ENCODE measurements at regions not wholly inside any gene's neighbourhood (a gene's known extent, or its start where the extent isn't known, plus 50 kb on each side); places are given as distances from the start of the nearest gene placed in this dataset.

DNA sequence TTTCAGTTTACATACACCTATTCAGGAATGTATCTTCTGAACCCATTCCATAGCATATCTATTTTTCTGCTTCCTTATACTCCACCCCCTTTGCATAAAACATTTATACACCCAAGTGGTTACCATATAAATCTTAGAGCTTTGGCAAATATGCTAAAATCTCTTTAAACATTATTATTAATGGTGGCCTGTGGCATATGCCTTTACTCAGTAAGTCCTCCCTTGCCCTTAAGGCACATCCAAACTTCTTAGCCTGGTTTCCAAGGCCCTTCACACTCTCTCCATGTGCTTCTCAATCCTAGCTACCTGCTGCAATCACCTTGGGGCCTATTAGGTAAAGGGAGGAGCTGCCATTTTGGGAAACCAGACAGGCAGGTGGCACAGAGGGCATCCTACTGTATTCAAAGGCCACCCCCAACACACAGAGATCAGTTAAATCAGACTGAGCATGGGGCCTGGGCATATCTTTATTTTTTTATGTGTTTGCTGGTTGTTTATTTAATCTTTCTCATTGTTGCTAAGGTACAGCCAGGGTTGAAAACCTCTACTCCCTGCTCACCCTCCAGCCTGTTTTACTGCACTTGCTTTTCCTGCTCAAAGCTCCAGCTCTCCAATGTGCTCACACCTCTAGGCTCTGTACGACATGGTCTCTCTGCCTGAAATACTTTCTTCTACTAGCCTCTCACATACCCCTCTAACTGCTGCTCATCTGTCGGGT is 242.8 kb upstream of the HNRNPA3 start:
- Histone ChIP-seq H3K27me3 (ENCODE audit: control insufficient read depth, insufficient read depth) (no peaks in the 10 kb centered on the region), H3K27ac (ENCODE audit: low read length) (no peak overlapping the region), H3K4me1 (ENCODE audit: control insufficient read depth, insufficient read depth, low read length) (no peaks in the 10 kb centered on the region), H3K4me3 (ENCODE audit: low read length) (no peak overlapping the region), H3K9me3 (ENCODE audit: control insufficient read depth, low read length) (no peaks in the 10 kb centered on the region)
- intact Hi-C loops (cut with DNase I), result no loop called here
- WGBS, result 75% methylated on average over 2 of the region's 2 CpGs
- no peak for DNase-seq
- no peak for ATAC-seq

DNA sequence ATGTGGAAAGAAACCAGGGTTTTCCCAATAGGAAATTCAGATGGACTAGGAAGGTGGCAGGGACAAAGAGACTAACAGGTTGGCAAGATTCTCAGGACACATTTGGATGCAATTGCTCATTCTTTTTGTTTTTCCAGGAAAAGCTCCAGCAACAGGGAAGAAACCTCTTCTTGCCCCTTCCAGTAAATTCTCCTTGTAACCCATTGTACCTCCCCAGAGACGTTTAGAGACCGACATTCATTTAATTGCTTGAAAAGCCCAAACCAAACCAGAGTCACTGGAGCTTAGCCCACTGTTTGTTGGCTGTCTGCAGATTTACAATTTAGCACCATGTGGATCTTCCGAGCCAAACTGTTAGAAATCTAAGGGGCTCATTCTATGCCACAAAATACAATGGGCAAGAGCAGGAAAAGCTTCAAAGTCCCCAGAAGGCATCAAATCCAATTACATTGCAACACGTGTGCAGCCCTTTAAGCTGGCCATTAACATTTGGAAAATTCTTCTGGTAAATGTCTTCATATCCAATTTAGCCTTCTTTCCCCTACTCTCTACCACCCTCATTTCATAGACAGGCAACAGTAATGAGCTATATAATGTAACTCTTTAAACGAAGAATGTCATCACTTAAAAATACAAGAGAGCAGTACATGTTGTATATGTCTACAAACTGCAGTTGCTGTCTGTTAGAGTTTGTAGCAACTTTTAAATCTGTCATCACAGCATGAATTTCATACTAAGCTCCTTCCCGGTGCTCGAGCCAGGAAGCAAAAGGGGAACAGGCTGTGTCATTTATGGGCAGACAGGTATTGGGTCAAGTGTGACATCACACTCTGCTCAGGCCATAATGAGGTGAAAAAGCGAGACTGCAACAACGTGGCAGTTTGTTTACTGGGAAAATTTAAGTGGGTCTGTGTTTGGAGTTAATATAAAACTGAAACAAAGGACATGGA is 235.6 kb upstream of the HNRNPA3 start:
- WGBS, result 62% methylated on average over 9 of the region's 9 CpGs
- no peak for DNase-seq

DNA sequence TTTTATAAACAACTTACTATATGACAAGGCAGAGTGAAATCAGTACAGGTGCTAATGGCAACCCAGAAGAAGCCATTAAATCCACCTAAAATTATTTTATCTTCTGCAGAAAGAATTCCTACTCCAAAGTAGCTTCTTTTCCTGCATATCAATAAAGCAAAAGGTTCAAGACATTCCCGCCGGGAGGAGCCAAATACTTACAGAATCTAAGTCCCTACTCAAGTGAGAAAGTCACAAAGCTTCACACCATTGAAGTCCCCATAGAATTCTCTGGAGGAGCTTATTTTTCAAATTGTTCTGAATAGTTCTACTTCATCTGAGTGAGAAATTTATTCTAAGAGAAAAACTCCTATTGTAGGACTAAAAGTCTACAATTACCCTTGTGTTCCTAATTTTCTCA is 233.7 kb upstream of the HNRNPA3 start:
- ATAC-seq, result no peak
- no peaks in the 10 kb centered on the region for H3K27me3 ChIP-seq (ENCODE audit: control insufficient read depth, insufficient read depth)
- DNase-seq, result no peak

More for the DNA sequence above, 235.6 kb upstream of the HNRNPA3 start:
- no peak for ATAC-seq
- H3K9me3 ChIP-seq (ENCODE audit: control insufficient read depth, low read length), result no peaks in the 10 kb centered on the region
- H3K4me3 ChIP-seq (ENCODE audit: low read length), result no peak overlapping the region
- intact Hi-C loops (cut with DNase I), result no loop called here
- H3K27me3 ChIP-seq (ENCODE audit: control insufficient read depth, insufficient read depth), result no peaks in the 10 kb centered on the region
- no peaks in the 10 kb centered on the region for H3K4me1 ChIP-seq (ENCODE audit: control insufficient read depth, insufficient read depth, low read length)
- no peak overlapping the region for H3K27ac ChIP-seq (ENCODE audit: low read length)

DNA sequence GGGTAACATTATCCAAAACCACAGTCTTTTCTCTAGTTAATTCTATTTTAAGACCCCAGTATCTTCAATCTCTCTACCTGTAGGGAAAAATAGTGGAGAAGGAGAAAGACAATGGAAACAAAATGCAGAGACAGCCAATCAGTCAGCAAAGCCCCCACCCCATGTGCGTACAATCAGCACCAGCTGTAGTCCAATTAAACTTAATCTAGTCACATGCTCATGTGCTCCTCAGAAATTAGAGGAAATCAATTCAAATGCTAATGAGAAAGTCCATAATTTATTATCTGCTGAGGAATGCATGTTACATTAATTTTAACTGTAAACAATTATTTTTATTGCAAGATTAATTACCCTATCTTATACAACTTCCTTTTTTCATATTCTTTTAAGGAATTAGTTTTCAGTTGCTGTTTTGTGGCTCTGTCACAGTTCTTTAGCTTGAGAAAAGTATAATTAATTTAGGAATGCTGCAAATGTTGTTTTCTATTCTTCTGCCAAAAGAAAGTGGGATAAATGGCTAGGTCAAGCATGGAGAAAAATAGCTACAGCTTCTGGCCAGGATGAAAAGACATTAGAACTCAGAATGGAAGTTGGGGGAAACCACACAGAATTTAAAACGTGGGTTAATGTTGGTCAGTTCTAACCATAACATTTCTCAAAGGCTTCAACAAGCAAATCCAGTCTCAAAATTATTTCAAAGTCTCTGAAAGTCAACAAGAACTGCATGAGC is 232.4 kb upstream of the HNRNPA3 start:
- Histone ChIP-seq H3K4me3 (ENCODE audit: low read length) (no peak overlapping the region), H3K4me1 (ENCODE audit: control insufficient read depth, insufficient read depth, low read length) (no peaks in the 10 kb centered on the region), H3K9me3 (ENCODE audit: control insufficient read depth, low read length) (no peaks in the 10 kb centered on the region), H3K27me3 (ENCODE audit: control insufficient read depth, insufficient read depth) (no peaks in the 10 kb centered on the region), H3K27ac (ENCODE audit: low read length) (no peak overlapping the region)
- ATAC-seq, result no peak
- DNase-seq, result no peak
- intact Hi-C loops (cut with DNase I), result no loop called here
- WGBS, result 63% methylated on average over 2 of the region's 2 CpGs

More for the DNA sequence above, 233.7 kb upstream of the HNRNPA3 start:
- Histone ChIP-seq H3K4me3 (ENCODE audit: low read length) (no peak overlapping the region), H3K9me3 (ENCODE audit: control insufficient read depth, low read length) (no peaks in the 10 kb centered on the region), H3K4me1 (ENCODE audit: control insufficient read depth, insufficient read depth, low read length) (no peaks in the 10 kb centered on the region), H3K27ac (ENCODE audit: low read length) (no peak overlapping the region)
- 85% methylated on average over 2 of the region's 2 CpGs for WGBS
- intact Hi-C loops (cut with DNase I), result no loop called here

DNA sequence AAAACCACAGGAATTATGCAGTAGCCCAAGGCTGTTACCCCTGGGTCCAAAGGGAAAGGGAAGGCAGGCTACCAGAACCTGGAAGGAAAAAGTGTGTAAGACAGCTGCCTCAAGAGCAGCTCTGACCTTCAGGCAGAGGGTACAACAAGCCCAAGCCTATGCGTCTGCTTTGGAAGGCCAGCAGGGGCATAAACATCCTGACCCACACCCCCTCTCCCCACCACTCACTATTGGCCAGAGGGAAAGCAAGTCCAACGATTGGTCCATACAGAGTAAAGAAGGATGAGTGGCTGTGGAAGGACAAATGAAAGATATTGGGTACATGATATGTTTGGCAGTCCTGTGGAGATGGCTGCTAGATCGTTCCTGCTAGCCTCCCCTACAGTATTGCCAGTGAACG is 227.6 kb upstream of the HNRNPA3 start:
- Histone ChIP-seq H3K9me3 (ENCODE audit: control insufficient read depth, low read length) (no peaks in the 10 kb centered on the region), H3K4me3 (ENCODE audit: low read length) (no peak overlapping the region), H3K4me1 (ENCODE audit: control insufficient read depth, insufficient read depth, low read length) (no peaks in the 10 kb centered on the region), H3K27ac (ENCODE audit: low read length) (no peak overlapping the region), H3K27me3 (ENCODE audit: control insufficient read depth, insufficient read depth) (no peaks in the 10 kb centered on the region)
- WGBS, result 81% methylated on average over 4 of the region's 4 CpGs
- no peak for ATAC-seq
- intact Hi-C loops (cut with DNase I), result no loop called here
- DNase-seq, result no peak

DNA sequence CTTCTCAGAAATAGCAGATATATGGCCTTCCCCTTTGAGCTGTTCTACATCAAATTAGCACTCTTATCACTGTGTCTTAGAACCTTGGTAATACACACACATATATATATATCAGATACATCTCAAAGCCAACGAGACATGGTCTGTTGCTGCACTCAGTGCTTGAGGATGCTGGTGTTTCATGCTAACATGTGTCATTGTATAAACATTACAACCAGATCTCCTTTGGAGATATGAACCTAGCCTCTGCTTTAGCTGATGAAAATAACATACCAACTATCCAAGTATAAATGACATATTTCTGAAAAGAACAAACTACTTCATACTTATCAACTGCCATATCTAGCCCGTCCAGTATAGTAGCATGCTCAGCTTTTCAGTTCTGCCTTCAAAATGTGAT is 226.7 kb upstream of the HNRNPA3 start:
- peaks cover 3% of the 10 kb centered on the region for H3K27me3 ChIP-seq (ENCODE audit: control insufficient read depth, insufficient read depth)
- no peak for ATAC-seq

DNA sequence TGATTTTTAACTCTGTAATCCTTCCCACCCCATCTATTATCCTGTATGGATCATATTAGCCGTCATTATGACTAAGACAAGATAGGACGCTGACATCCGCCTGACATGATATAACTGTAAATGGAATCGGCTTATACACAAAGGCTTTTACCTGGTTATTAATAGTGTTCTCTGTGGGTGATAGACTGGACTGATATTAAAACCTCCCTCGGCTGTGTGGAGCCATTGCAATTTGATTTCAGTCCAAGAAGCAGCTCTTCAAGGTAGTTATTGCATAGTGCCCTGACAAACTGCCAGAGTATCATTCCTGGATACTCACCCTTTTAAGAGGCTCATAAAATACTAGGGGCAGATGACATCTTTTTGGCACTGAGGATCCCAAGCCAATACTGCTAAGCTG is 226.1 kb upstream of the HNRNPA3 start:
- no peak overlapping the region for H3K27ac ChIP-seq (ENCODE audit: low read length)
- no peaks in the 10 kb centered on the region for H3K9me3 ChIP-seq (ENCODE audit: control insufficient read depth, low read length)
- no peaks in the 10 kb centered on the region for H3K4me1 ChIP-seq (ENCODE audit: control insufficient read depth, insufficient read depth, low read length)
- peaks cover 3% of the 10 kb centered on the region for H3K27me3 ChIP-seq (ENCODE audit: control insufficient read depth, insufficient read depth)
- H3K4me3 ChIP-seq (ENCODE audit: low read length), result no peak overlapping the region
- ATAC-seq (no peak), DNase-seq (no peak)
- 66% methylated on average over 5 of the region's 5 CpGs for WGBS
- intact Hi-C loops (cut with DNase I), result no loop called here

More for the DNA sequence above, 226.7 kb upstream of the HNRNPA3 start:
- DNase-seq, result no peak
- no peaks in the 10 kb centered on the region for H3K9me3 ChIP-seq (ENCODE audit: control insufficient read depth, low read length)
- intact Hi-C loops (cut with DNase I), result no loop called here
- no peaks in the 10 kb centered on the region for H3K4me1 ChIP-seq (ENCODE audit: control insufficient read depth, insufficient read depth, low read length)
- no peak overlapping the region for H3K4me3 ChIP-seq (ENCODE audit: low read length)
- H3K27ac ChIP-seq (ENCODE audit: low read length), result no peak overlapping the region
- WGBS, result 63% methylated on average over 2 of the region's 2 CpGs

GRCh38 chr2:176991411-176991810 is 221.2 kb upstream of the HNRNPA3 start:
- no peak overlapping the region for H3K27ac ChIP-seq (ENCODE audit: low read length)
- no peak overlapping the region for H3K4me3 ChIP-seq (ENCODE audit: low read length)
- no peaks in the 10 kb centered on the region for H3K9me3 ChIP-seq (ENCODE audit: control insufficient read depth, low read length)
- peaks cover 3% of the 10 kb centered on the region for H3K27me3 ChIP-seq (ENCODE audit: control insufficient read depth, insufficient read depth)
- ATAC-seq (no peak), DNase-seq (no peak)
- 60% methylated on average over 1 of the region's 1 CpG for WGBS
- H3K4me1 ChIP-seq (ENCODE audit: control insufficient read depth, insufficient read depth, low read length), result no peaks in the 10 kb centered on the region
- intact Hi-C loops (cut with DNase I), result no loop called here

GRCh38 chr2:176997074-176997791 is 215.4 kb upstream of the HNRNPA3 start:
- H3K27me3 ChIP-seq (ENCODE audit: control insufficient read depth, insufficient read depth), result no peaks in the 10 kb centered on the region
- H3K9me3 ChIP-seq (ENCODE audit: control insufficient read depth, low read length), result no peaks in the 10 kb centered on the region
- no peaks in the 10 kb centered on the region for H3K4me1 ChIP-seq (ENCODE audit: control insufficient read depth, insufficient read depth, low read length)
- WGBS, result 57% methylated on average over 5 of the region's 5 CpGs
- no peak overlapping the region for H3K4me3 ChIP-seq (ENCODE audit: low read length)
- H3K27ac ChIP-seq (ENCODE audit: low read length), result no peak overlapping the region
- intact Hi-C loops (cut with DNase I), result no loop called here
- no peak for ATAC-seq
- no peak for DNase-seq

DNA sequence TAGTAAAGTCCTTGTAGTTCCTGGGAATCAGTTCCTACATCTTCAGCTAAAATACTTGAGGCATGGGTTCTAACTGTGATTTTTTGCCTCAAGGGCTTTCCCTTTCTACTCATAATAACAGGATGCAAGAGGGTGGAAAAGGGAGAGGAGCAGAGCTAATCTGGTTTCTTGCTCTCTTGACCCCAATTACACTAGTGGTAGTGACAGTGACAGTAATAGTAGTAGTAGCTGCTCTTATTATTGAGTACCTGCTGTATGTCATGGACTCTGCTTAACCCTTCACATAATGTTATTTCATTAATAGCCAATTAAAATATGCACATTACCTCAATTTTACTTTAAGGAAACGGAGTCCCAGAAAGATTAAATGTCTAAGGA is 214.8 kb upstream of the HNRNPA3 start:
- Histone ChIP-seq H3K9me3 (ENCODE audit: control insufficient read depth, low read length) (no peaks in the 10 kb centered on the region), H3K27ac (ENCODE audit: low read length) (no peak overlapping the region), H3K4me1 (ENCODE audit: control insufficient read depth, insufficient read depth, low read length) (no peaks in the 10 kb centered on the region), H3K4me3 (ENCODE audit: low read length) (no peak overlapping the region), H3K27me3 (ENCODE audit: control insufficient read depth, insufficient read depth) (no peaks in the 10 kb centered on the region)
- ATAC-seq (no peak), DNase-seq (no peak)
- intact Hi-C loops (cut with DNase I), result no loop called here
- WGBS, result 90% methylated on average over 1 of the region's 1 CpG
